ENCODE measurements at regions not wholly inside any gene's neighbourhood (a gene's known extent, or its start where the extent isn't known, plus 50 kb on each side); places are given as distances from the start of the nearest gene placed in this dataset.

GRCh38 chr1:166699613-166700012 lies 139.7 kb upstream of the POGK start:
- Histone ChIP-seq H3K36me3 (ENCODE audit: insufficient read depth, low read length) (no peaks in the 10 kb centered on the region), H4K20me1 (ENCODE audit: insufficient read depth, low read length) (no peaks in the 10 kb centered on the region), H3K4me2 (ENCODE audit: low read length) (no peak overlapping the region), H3K4me3 (ENCODE audit: insufficient read depth, low read depth, low read length) (no peak overlapping the region), H3K79me2 (ENCODE audit: insufficient read depth, low read length) (no peaks in the 10 kb centered on the region), H3K27ac (ENCODE audit: low read depth, low read length) (no peak overlapping the region), H2AFZ (ENCODE audit: low read depth, low read length) (no peak overlapping the region), H3K9ac (ENCODE audit: low read length) (no peak overlapping the region), H3K9me3 (ENCODE audit: insufficient read depth, low read depth, low read length) (no peaks in the 10 kb centered on the region), H3K4me1 (ENCODE audit: insufficient read depth, low read length) (no peaks in the 10 kb centered on the region), H3K27me3 (ENCODE audit: insufficient read depth, low read length) (no peaks in the 10 kb centered on the region)
- TF ChIP-seq EZH2 (IDR thresholded peaks at IDR 0.05; ENCODE audit: insufficient read depth, low read length) (no peak), CTCF (IDR thresholded peaks at IDR 0.05; ENCODE audit: insufficient read depth, low read depth, low read length) (no peak)
- DNase-seq (ENCODE audit: low read depth), result no peak
- no peak overlapping the region for H3K27ac Mint-ChIP-seq (ENCODE audit: unreplicated experiment)
- no peaks in the 10 kb centered on the region for H3K36me3 Mint-ChIP-seq (ENCODE audit: low read depth, unreplicated experiment)
- H3K27me3 Mint-ChIP-seq (ENCODE audit: low read depth, unreplicated experiment), result no peaks in the 10 kb centered on the region
- FAIRE-seq, result no peak
- peaks cover 6% of the 10 kb centered on the region for H3K4me1 Mint-ChIP-seq (ENCODE audit: low read depth, unreplicated experiment)
- peaks cover 3% of the 10 kb centered on the region for H3K9me3 Mint-ChIP-seq (ENCODE audit: unreplicated experiment)
- no peak overlapping the region for H3K4me3 Mint-ChIP-seq (ENCODE audit: unreplicated experiment)

GRCh38 chr1:166700696-166701095 lies 138.6 kb upstream of the POGK start:
- Histone ChIP-seq H3K27ac (ENCODE audit: low read depth, low read length) (no peak overlapping the region), H3K79me2 (ENCODE audit: insufficient read depth, low read length) (no peaks in the 10 kb centered on the region), H3K4me2 (ENCODE audit: low read length) (no peak overlapping the region), H3K36me3 (ENCODE audit: insufficient read depth, low read length) (no peaks in the 10 kb centered on the region), H3K9me3 (ENCODE audit: insufficient read depth, low read depth, low read length) (no peaks in the 10 kb centered on the region), H3K4me1 (ENCODE audit: insufficient read depth, low read length) (no peaks in the 10 kb centered on the region), H3K4me3 (ENCODE audit: insufficient read depth, low read depth, low read length) (no peak overlapping the region), H2AFZ (ENCODE audit: low read depth, low read length) (no peak overlapping the region), H3K27me3 (ENCODE audit: insufficient read depth, low read length) (no peaks in the 10 kb centered on the region), H4K20me1 (ENCODE audit: insufficient read depth, low read length) (no peaks in the 10 kb centered on the region), H3K9ac (ENCODE audit: low read length) (no peak overlapping the region)
- DNase-seq (ENCODE audit: low read depth) (no peak), FAIRE-seq (no peak)
- Mint-ChIP-seq H3K9me3 (ENCODE audit: unreplicated experiment) (peaks cover 3% of the 10 kb centered on the region), H3K36me3 (ENCODE audit: low read depth, unreplicated experiment) (no peaks in the 10 kb centered on the region), H3K4me3 (ENCODE audit: unreplicated experiment) (no peak overlapping the region), H3K27ac (ENCODE audit: unreplicated experiment) (no peak overlapping the region), H3K27me3 (ENCODE audit: low read depth, unreplicated experiment) (no peaks in the 10 kb centered on the region), H3K4me1 (ENCODE audit: low read depth, unreplicated experiment) (peaks cover 6% of the 10 kb centered on the region)
- TF ChIP-seq CTCF (IDR thresholded peaks at IDR 0.05; ENCODE audit: insufficient read depth, low read depth, low read length) (no peak), EZH2 (IDR thresholded peaks at IDR 0.05; ENCODE audit: insufficient read depth, low read length) (no peak)

GRCh38 chr1:166701603-166702100 lies 137.6 kb upstream of the POGK start:
- H2AFZ ChIP-seq (ENCODE audit: low read depth, low read length), result no peak overlapping the region
- H3K4me3 ChIP-seq (ENCODE audit: insufficient read depth, low read depth, low read length), result no peak overlapping the region
- TF ChIP-seq EZH2 (IDR thresholded peaks at IDR 0.05; ENCODE audit: insufficient read depth, low read length) (no peak), CTCF (IDR thresholded peaks at IDR 0.05; ENCODE audit: insufficient read depth, low read depth, low read length) (no peak)
- H3K36me3 ChIP-seq (ENCODE audit: insufficient read depth, low read length), result no peaks in the 10 kb centered on the region
- H3K4me1 ChIP-seq (ENCODE audit: insufficient read depth, low read length), result no peaks in the 10 kb centered on the region
- Mint-ChIP-seq H3K4me3 (ENCODE audit: unreplicated experiment) (no peak overlapping the region), H3K27ac (ENCODE audit: unreplicated experiment) (no peak overlapping the region), H3K27me3 (ENCODE audit: low read depth, unreplicated experiment) (no peaks in the 10 kb centered on the region), H3K4me1 (ENCODE audit: low read depth, unreplicated experiment) (peaks cover 6% of the 10 kb centered on the region), H3K36me3 (ENCODE audit: low read depth, unreplicated experiment) (no peaks in the 10 kb centered on the region), H3K9me3 (ENCODE audit: unreplicated experiment) (peaks cover 3% of the 10 kb centered on the region)
- no peak for DNase-seq (ENCODE audit: low read depth)
- no peak overlapping the region for H3K4me2 ChIP-seq (ENCODE audit: low read length)
- H3K9me3 ChIP-seq (ENCODE audit: insufficient read depth, low read depth, low read length), result no peaks in the 10 kb centered on the region
- H3K9ac ChIP-seq (ENCODE audit: low read length), result no peak overlapping the region
- H3K79me2 ChIP-seq (ENCODE audit: insufficient read depth, low read length), result no peaks in the 10 kb centered on the region
- no peak for FAIRE-seq
- no peaks in the 10 kb centered on the region for H4K20me1 ChIP-seq (ENCODE audit: insufficient read depth, low read length)
- H3K27me3 ChIP-seq (ENCODE audit: insufficient read depth, low read length), result no peaks in the 10 kb centered on the region
- no peak overlapping the region for H3K27ac ChIP-seq (ENCODE audit: low read depth, low read length)
